Endodermal cell (in vitro differentiated cells): ENCODE measurements at regions not wholly inside any gene's neighbourhood (a gene's known extent, or its start where the extent isn't known, plus 50 kb on each side); places are given as distances from the start of the nearest gene placed in this dataset.

Experiments
- DNase-seq: peaks from one replicate; pipeline ENCODE4 v3.0.0-alpha.2; 2017
- H3K27ac ChIP-seq: 2 replicates; pipeline ENCODE4 v1.5.1; 2013; ENCODE audit warnings: mild to moderate bottlenecking, low read depth, low read length, moderate library complexity
- H3K27me3 ChIP-seq: 2 replicates; pipeline ENCODE4 v1.6.1; 2013; ENCODE audit warnings: mild to moderate bottlenecking, low read length, moderate library complexity; ENCODE audit not compliant: insufficient read depth, control insufficient read depth, poor library complexity, severe bottlenecking
- H3K36me3 ChIP-seq: 2 replicates; pipeline ENCODE4 v1.7.0; 2013; ENCODE audit warnings: mild to moderate bottlenecking, low read length, moderate library complexity; ENCODE audit not compliant: control insufficient read depth, insufficient read depth
- H3K4me1 ChIP-seq: one replicate; pipeline ENCODE4 v1.7.0; 2013; ENCODE audit warnings: low read length; ENCODE audit not compliant: control insufficient read depth, insufficient read depth
- H3K4me3 ChIP-seq: 2 replicates; pipeline ENCODE4 v1.5.1; 2013; ENCODE audit warnings: mild to moderate bottlenecking, low read length, moderate library complexity
- H3K9ac ChIP-seq: 2 replicates; pipeline ENCODE4 v1.6.1; 2013; ENCODE audit warnings: mild to moderate bottlenecking, low read length, moderate library complexity; ENCODE audit not compliant: poor library complexity, severe bottlenecking; ENCODE audit errors: extremely low read depth
- H3K9me3 ChIP-seq: 2 replicates; pipeline ENCODE4 v1.6.1; 2013; ENCODE audit warnings: mild to moderate bottlenecking, low read length, moderate library complexity; ENCODE audit not compliant: control insufficient read depth
- H3K27ac Mint-ChIP-seq: 2 replicates; pipeline ENCODE4 v1.8.0; 2020; ENCODE audit warnings: mixed read lengths
- H3K27me3 Mint-ChIP-seq: 2 replicates; pipeline ENCODE4 v1.8.0; 2021; ENCODE audit warnings: mild to moderate bottlenecking, mixed read lengths; ENCODE audit not compliant: insufficient read depth
- H3K36me3 Mint-ChIP-seq: 2 replicates; pipeline ENCODE4 v1.8.0; 2020; ENCODE audit warnings: low read depth, mixed read lengths
- H3K4me1 Mint-ChIP-seq: 2 replicates; pipeline ENCODE4 v1.8.0; 2020; ENCODE audit warnings: mixed read lengths
- H3K4me3 Mint-ChIP-seq: 2 replicates; pipeline ENCODE4 v1.8.0; 2020; ENCODE audit warnings: mild to moderate bottlenecking, moderate library complexity, mixed read lengths
- H3K9me3 Mint-ChIP-seq: 2 replicates; pipeline ENCODE4 v1.8.0; 2020; ENCODE audit warnings: mild to moderate bottlenecking, mixed read lengths
- WGBS, 2 experiments: methylation state at CpG; one replicate each; pipeline versions ENCODE4 v1.1.5 to v1.1.7; 2013; ENCODE audit warnings: missing lambda C conversion rate in 2 of 2, mixed read lengths in 1 of 2; ENCODE audit not compliant: insufficient coverage in 1 of 2, insufficient read length in 1 of 2; 5-methylcytosine and 5-hydroxymethylcytosine counted together
- TF ChIP-seq, protein P1 (sequence below): fragments of 200-600 bp; sonication (generic); conservative IDR thresholded peaks from 2 replicates; pipeline ENCODE4 v1.5.0; 2021; ENCODE audit warnings: antibody characterized with exemption, mild to moderate bottlenecking

DNA sequence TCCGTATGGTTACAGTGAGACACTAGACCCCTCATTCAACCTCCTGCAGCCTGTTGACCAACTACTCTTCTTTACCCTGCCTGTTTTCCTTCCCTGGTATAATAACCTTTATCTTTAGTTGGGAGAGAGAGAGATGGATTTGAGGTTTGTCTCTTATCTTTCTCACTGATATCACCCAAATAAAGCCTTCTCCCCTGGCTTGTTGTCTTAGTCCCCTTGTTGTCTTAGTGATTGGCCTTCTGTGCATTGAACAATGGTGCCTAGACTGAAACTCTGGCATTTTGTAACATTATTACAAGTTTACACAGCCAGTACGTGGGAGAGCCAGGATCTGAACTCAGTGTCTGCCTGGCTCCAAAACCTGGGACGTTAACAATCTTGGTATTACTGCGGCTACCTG is 560.8 kb downstream of the HS3ST4 start:
- Mint-ChIP-seq H3K36me3 (peaks cover 5% of the 10 kb centered on the region), H3K27me3 (peaks cover 5% of the 10 kb centered on the region), H3K9me3 (peaks cover 32% of the 10 kb centered on the region), H3K27ac (no peak overlapping the region), H3K4me1 (no peaks in the 10 kb centered on the region), H3K4me3 (no peak overlapping the region)
- Histone ChIP-seq H3K4me3 (peak overlapping the region; percentile 1), H3K36me3 (no peaks in the 10 kb centered on the region), H3K4me1 (no peaks in the 10 kb centered on the region), H3K9ac (no peak overlapping the region), H3K27me3 (no peaks in the 10 kb centered on the region), H3K27ac (no peak overlapping the region), H3K9me3 (peaks cover 35% of the 10 kb centered on the region)
- TF ChIP-seq, protein P1, sequence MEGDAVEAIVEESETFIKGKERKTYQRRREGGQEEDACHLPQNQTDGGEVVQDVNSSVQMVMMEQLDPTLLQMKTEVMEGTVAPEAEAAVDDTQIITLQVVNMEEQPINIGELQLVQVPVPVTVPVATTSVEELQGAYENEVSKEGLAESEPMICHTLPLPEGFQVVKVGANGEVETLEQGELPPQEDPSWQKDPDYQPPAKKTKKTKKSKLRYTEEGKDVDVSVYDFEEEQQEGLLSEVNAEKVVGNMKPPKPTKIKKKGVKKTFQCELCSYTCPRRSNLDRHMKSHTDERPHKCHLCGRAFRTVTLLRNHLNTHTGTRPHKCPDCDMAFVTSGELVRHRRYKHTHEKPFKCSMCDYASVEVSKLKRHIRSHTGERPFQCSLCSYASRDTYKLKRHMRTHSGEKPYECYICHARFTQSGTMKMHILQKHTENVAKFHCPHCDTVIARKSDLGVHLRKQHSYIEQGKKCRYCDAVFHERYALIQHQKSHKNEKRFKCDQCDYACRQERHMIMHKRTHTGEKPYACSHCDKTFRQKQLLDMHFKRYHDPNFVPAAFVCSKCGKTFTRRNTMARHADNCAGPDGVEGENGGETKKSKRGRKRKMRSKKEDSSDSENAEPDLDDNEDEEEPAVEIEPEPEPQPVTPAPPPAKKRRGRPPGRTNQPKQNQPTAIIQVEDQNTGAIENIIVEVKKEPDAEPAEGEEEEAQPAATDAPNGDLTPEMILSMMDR, result no peak
- DNase-seq, result no peak
- WGBS, 2 experiments, result 87 to 100% methylated on average over 1 to 4 of the region's 4 CpGs

DNA sequence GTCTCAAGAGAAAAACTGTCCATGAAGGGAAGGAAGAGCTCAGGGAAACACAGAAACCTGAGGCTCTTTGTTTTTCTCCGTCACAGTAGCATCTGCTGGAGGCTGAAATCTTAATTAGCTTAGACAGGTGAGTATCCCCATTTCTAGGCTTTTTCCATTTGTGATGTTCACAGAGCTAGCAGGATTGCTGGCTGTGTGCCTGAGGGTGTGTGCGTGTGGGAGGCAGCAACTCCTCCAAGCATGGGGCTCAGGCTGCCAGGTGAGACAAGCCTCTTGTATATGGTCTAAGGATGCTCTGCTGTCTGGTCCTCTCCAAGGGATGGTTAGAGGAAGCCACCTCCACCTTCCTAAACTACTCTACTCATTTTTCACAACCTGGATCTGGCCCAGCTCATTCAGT is 569.9 kb downstream of the HS3ST4 start:
- H3K36me3 Mint-ChIP-seq, result no peaks in the 10 kb centered on the region
- TF ChIP-seq, protein P1, result no peak

DNA sequence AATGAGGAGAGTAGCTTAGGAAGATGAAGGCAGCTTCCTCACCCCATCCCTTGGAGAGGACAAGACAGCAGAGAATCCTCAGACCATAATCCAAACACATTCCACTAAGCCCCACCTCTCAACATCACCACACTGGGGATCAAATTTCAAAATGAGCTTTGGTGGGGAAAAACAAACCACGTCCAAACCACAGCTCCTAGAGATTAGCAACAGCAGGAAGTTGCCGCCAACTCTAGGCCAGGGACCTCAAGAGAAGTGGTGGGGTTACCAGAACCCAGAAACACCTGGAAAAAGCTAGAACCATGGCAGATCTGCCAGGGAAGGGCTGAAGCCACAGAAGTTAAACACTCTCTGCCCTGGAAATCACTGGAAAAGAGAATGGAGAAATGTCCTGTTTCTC is 571.6 kb downstream of the HS3ST4 start:
- peaks cover 3% of the 10 kb centered on the region for H3K4me1 Mint-ChIP-seq
- Histone ChIP-seq H3K27me3 (no peaks in the 10 kb centered on the region), H3K4me1 (peaks cover 5% of the 10 kb centered on the region), H3K9ac (no peak overlapping the region), H3K27ac (no peak overlapping the region), H3K4me3 (no peak overlapping the region), H3K36me3 (no peaks in the 10 kb centered on the region), H3K9me3 (no peaks in the 10 kb centered on the region)
- no peaks in the 10 kb centered on the region for H3K27me3 Mint-ChIP-seq
- 82 to 100% methylated on average over 1 to 2 of the region's 2 CpGs for WGBS, 2 experiments
- no peaks in the 10 kb centered on the region for H3K36me3 Mint-ChIP-seq
- no peak overlapping the region for H3K4me3 Mint-ChIP-seq
- no peak overlapping the region for H3K27ac Mint-ChIP-seq
- no peaks in the 10 kb centered on the region for H3K9me3 Mint-ChIP-seq
- DNase-seq, result no peak
- TF ChIP-seq, protein P1, result no peak

More for the DNA sequence above, 569.9 kb downstream of the HS3ST4 start:
- Histone ChIP-seq H3K9ac (no peak overlapping the region), H3K27me3 (no peaks in the 10 kb centered on the region), H3K9me3 (no peaks in the 10 kb centered on the region), H3K36me3 (no peaks in the 10 kb centered on the region), H3K4me1 (no peaks in the 10 kb centered on the region), H3K27ac (no peak overlapping the region), H3K4me3 (no peak overlapping the region)
- Mint-ChIP-seq H3K4me1 (peaks cover 3% of the 10 kb centered on the region), H3K9me3 (no peaks in the 10 kb centered on the region), H3K27me3 (no peaks in the 10 kb centered on the region), H3K4me3 (no peak overlapping the region), H3K27ac (no peak overlapping the region)
- DNase-seq, result no peak
- 92% methylated on average over 2 of the region's 2 CpGs; no CpG with 5 or more reads in 1 of the 2 experiments for WGBS, 2 experiments
